ENCODE measurements at regions not wholly inside any gene's neighbourhood (a gene's known extent, or its start where the extent isn't known, plus 50 kb on each side); places are given as distances from the start of the nearest gene placed in this dataset.

- TF ChIP-seq CREB1 (IDR thresholded peaks at IDR 0.05; ENCODE audit: low read depth), result no peak
- no peak for TF ChIP-seq CEBPB (IDR thresholded peaks at IDR 0.05)
- TF ChIP-seq REST (IDR thresholded peaks at IDR 0.05; ENCODE audit: low read depth), result no peak
- TF ChIP-seq TAF1 (IDR thresholded peaks at IDR 0.05; ENCODE audit: low read depth), result no peak
- no peak for TF ChIP-seq YY1 (IDR thresholded peaks at IDR 0.05; ENCODE audit: low read depth)
- no peak for TF ChIP-seq EP300 (IDR thresholded peaks at IDR 0.05; ENCODE audit: borderline replicate concordance)
- no peak for TF ChIP-seq ZBTB7A (IDR thresholded peaks at IDR 0.05; ENCODE audit: low read depth)
- TF ChIP-seq RAD21 (IDR thresholded peaks at IDR 0.05; ENCODE audit: low read depth), result no peak
- TF ChIP-seq FOXM1 (IDR thresholded peaks at IDR 0.05; ENCODE audit: borderline replicate concordance, low read depth), result no peak
Observed at GRCh38 chr17:55622547-55622946, 100.1 kb downstream of the TMEM100 start.

Data from Ishikawa (cell line).